ENCODE measurements at regions not wholly inside any gene's neighbourhood (a gene's known extent, or its start where the extent isn't known, plus 50 kb on each side); places are given as distances from the start of the nearest gene placed in this dataset.
"Not testable (repeated sequence)": the region's sequence is repeated elsewhere in the genome, so short reads cannot be mapped to it uniquely, and the experiment has no call there.

GRCh38 chr9:108049671-108050494 lies 560.3 kb upstream of the KLF4 start:
- DNase-seq: no peak

GRCh38 chr9:108049026-108049607 lies 559.5 kb upstream of the KLF4 start:
- DNase-seq: no peak

- no peak for DNase-seq
Observed at GRCh38 chr9:108048406-108049025, 558.9 kb upstream of the KLF4 start.

- DNase-seq: not testable (repeated sequence)
Observed at GRCh38 chr9:108047777-108048176, 558.2 kb upstream of the KLF4 start.

GRCh38 chr9:108047264-108047663 lies 557.7 kb upstream of the KLF4 start:
- DNase-seq: no peak

GRCh38 chr9:108045851-108046250 lies 556.3 kb upstream of the KLF4 start:
- DNase-seq: no peak

- DNase-seq: no peak
Observed at GRCh38 chr9:108043585-108043984, 554.0 kb upstream of the KLF4 start.

- DNase-seq: no peak
Observed at GRCh38 chr9:108041551-108041950, 552.0 kb upstream of the KLF4 start.

- no peak for DNase-seq
Observed at GRCh38 chr9:108040783-108041182, 551.2 kb upstream of the KLF4 start.

GRCh38 chr9:108039493-108039892 lies 549.9 kb upstream of the KLF4 start:
- no peak for DNase-seq

- DNase-seq: no peak
Observed at GRCh38 chr9:108039012-108039411, 549.4 kb upstream of the KLF4 start.

GRCh38 chr9:108035487-108035886 lies 545.9 kb upstream of the KLF4 start:
- no peak for DNase-seq

- no peak for DNase-seq
Observed at GRCh38 chr9:108033976-108034964, 544.7 kb upstream of the KLF4 start.

- DNase-seq: not testable (repeated sequence)
Observed at GRCh38 chr9:108032079-108032478, 542.5 kb upstream of the KLF4 start.

- not testable (repeated sequence) for DNase-seq
Observed at GRCh38 chr9:108031221-108031620, 541.7 kb upstream of the KLF4 start.

- DNase-seq: not testable (repeated sequence)
Observed at GRCh38 chr9:108026718-108027117, 537.1 kb upstream of the KLF4 start.

GRCh38 chr9:108024604-108025003 lies 535.0 kb upstream of the KLF4 start:
- DNase-seq: no peak

- DNase-seq: no peak
Observed at GRCh38 chr9:108022246-108022935, 532.8 kb upstream of the KLF4 start.

- no peak for DNase-seq
Observed at GRCh38 chr9:108021096-108021710, 531.6 kb upstream of the KLF4 start.

- no peak for DNase-seq
Observed at GRCh38 chr9:108019821-108020220, 530.3 kb upstream of the KLF4 start.

- no peak for DNase-seq
Observed at GRCh38 chr9:108017671-108018070, 528.1 kb upstream of the KLF4 start.

GRCh38 chr9:108016446-108016845 lies 526.9 kb upstream of the KLF4 start:
- no peak for DNase-seq

Measured in NCI-H2107 (cell line).